ENCODE measurements at regions not wholly inside any gene's neighbourhood (a gene's known extent, or its start where the extent isn't known, plus 50 kb on each side); places are given as distances from the start of the nearest gene placed in this dataset.
A peak's percentile ranks its signal among the peaks of the same experiment; 100 is the strongest.

GRCh38 chr14:51428981-51429380 lies 188.9 kb downstream of the TMX1 start:
- no peak overlapping the region for H2AFZ ChIP-seq (ENCODE audit: low read length)

GRCh38 chr14:51430079-51430478 lies 190.0 kb downstream of the TMX1 start:
- CTCF ChIA-PET (ENCODE audit: low intra/inter-chr PET ratio, low total read pairs), result no interaction called here
- Histone ChIP-seq H3K36me3 (replicated peaks in 1 of 2; ENCODE audit: control insufficient read depth in 1 of 2, insufficient read depth in 2 of 2, low read length in 2 of 2) (no peaks in the 10 kb centered on the region), H3K27ac (ENCODE audit: extremely low read length, insufficient read depth, low read length) (no peak overlapping the region), H3K4me2 (ENCODE audit: low read depth, low read length) (no peak overlapping the region), H4K20me1 (ENCODE audit: insufficient read depth, low read length) (no peaks in the 10 kb centered on the region), H3K79me2 (ENCODE audit: insufficient read depth, low read length) (no peaks in the 10 kb centered on the region), H3K27me3 (ENCODE audit: control insufficient read depth in 1 of 2, insufficient read depth in 2 of 2, low read length in 2 of 2) (no peaks in the 10 kb centered on the region), H3K4me3 (replicated peaks in 1 of 3; ENCODE audit: insufficient read depth in 1 of 3, low read depth in 2 of 3, low read length in 3 of 3) (no peak overlapping the region), H3K9me3 (ENCODE audit: low read length) (no peaks in the 10 kb centered on the region), H2AFZ (ENCODE audit: low read length) (no peak overlapping the region), H3K4me1 (ENCODE audit: insufficient read depth, low read length) (peaks cover 34% of the 10 kb centered on the region), H3K9ac (ENCODE audit: insufficient read depth, low read depth, low read length) (no peak overlapping the region)
- DNase-seq (ENCODE audit: low spot score) (no peak), FAIRE-seq (no peak), ATAC-seq (no peak)
- POLR2A ChIA-PET, result no interaction called here
- intact Hi-C loops (cut with micrococcal nuclease; ENCODE audit: unreplicated experiment) (no loop called here), in situ Hi-C loops (cut with HindIII; ENCODE audit: extremely low pct_ligation_motif_present, low pct_unique_long_range_greater_than_20kb) (no loop called here)
- WGBS (ENCODE audit: low lambda C conversion rate), result 67% methylated on average over 4 of the region's 4 CpGs
- BruUV-seq (replicated peaks), result no TSS peak
- no peak for TF ChIP-seq ZNF382 (CRISPR knock-in tag; IDR thresholded peaks at IDR 0.05; ENCODE audit: borderline replicate concordance)
- TF ChIP-seq SRF (IDR thresholded peaks at IDR 0.05; ENCODE audit: low read depth, low read length), result no peak
- no peak for TF ChIP-seq RXRB (CRISPR knock-in tag; IDR thresholded peaks at IDR 0.05; ENCODE audit: borderline replicate concordance)
- no peak for TF ChIP-seq ZBTB14 (CRISPR knock-in tag; IDR thresholded peaks at IDR 0.05)
- TF ChIP-seq WIZ (CRISPR knock-in tag; IDR thresholded peaks at IDR 0.05), result no peak
- no peak for TF ChIP-seq ZNF276 (CRISPR knock-in tag; IDR thresholded peaks at IDR 0.05; ENCODE audit: low read depth)
- no peak for TF ChIP-seq ZNF660 (CRISPR knock-in tag; IDR thresholded peaks at IDR 0.05; ENCODE audit: borderline replicate concordance, low read depth)

More at GRCh38 chr14:51428981-51429380, 188.9 kb downstream of the TMX1 start:
- Histone ChIP-seq H3K79me2 (ENCODE audit: insufficient read depth, low read length) (no peaks in the 10 kb centered on the region), H3K4me3 (replicated peaks in 1 of 3; ENCODE audit: insufficient read depth in 1 of 3, low read depth in 2 of 3, low read length in 3 of 3) (no peak overlapping the region), H3K27me3 (ENCODE audit: control insufficient read depth in 1 of 2, insufficient read depth in 2 of 2, low read length in 2 of 2) (no peaks in the 10 kb centered on the region), H3K9me3 (ENCODE audit: low read length) (no peaks in the 10 kb centered on the region), H3K9ac (ENCODE audit: insufficient read depth, low read depth, low read length) (no peak overlapping the region), H3K4me1 (ENCODE audit: insufficient read depth, low read length) (peaks cover 34% of the 10 kb centered on the region), H3K27ac (ENCODE audit: extremely low read length, insufficient read depth, low read length) (no peak overlapping the region), H4K20me1 (ENCODE audit: insufficient read depth, low read length) (no peaks in the 10 kb centered on the region), H3K4me2 (ENCODE audit: low read depth, low read length) (no peak overlapping the region), H3K36me3 (replicated peaks in 1 of 2; ENCODE audit: control insufficient read depth in 1 of 2, insufficient read depth in 2 of 2, low read length in 2 of 2) (no peaks in the 10 kb centered on the region)
- in situ Hi-C loops (cut with HindIII; ENCODE audit: extremely low pct_ligation_motif_present, low pct_unique_long_range_greater_than_20kb) (no loop called here), intact Hi-C loops (cut with micrococcal nuclease; ENCODE audit: unreplicated experiment) (no loop called here)
- POLR2A ChIA-PET, result no interaction called here
- no peak for DNase-seq (ENCODE audit: low spot score)
- TF ChIP-seq DBP (CRISPR knock-in tag; IDR thresholded peaks at IDR 0.05; ENCODE audit: not compliant biosample characterization) (no peak), MZF1 (CRISPR knock-in tag; IDR thresholded peaks at IDR 0.05; ENCODE audit: borderline replicate concordance) (no peak), PAF1 (CRISPR knock-in tag; IDR thresholded peaks at IDR 0.05) (no peak), HNRNPK (IDR thresholded peaks at IDR 0.05; ENCODE audit: low read depth, low read length, poor library complexity, severe bottlenecking) (peak; percentile 66), ATF2 (CRISPR knock-in tag; IDR thresholded peaks at IDR 0.05) (no peak), RELA (CRISPR knock-in tag; IDR thresholded peaks at IDR 0.05) (no peak)
- BruUV-seq (replicated peaks), result no TSS peak
- WGBS (ENCODE audit: low lambda C conversion rate), result 87% methylated on average over 1 of the region's 1 CpG
- CTCF ChIA-PET (ENCODE audit: low intra/inter-chr PET ratio, low total read pairs), result no interaction called here
- ATAC-seq, result no peak
- FAIRE-seq, result no peak

Measured in HepG2 (cell line).